IMR-90 (cell line): ENCODE measurements at regions not wholly inside any gene's neighbourhood (a gene's known extent, or its start where the extent isn't known, plus 50 kb on each side); places are given as distances from the start of the nearest gene placed in this dataset.

Experiments used
- ATAC-seq: fragments of 200-7000 bp; cut with Tn5 transposase; 2 replicates; pipeline ENCODE4 v1.9.1; 2020; ENCODE audit warnings: low read depth, mild to moderate bottlenecking, moderate library complexity
- BruUV-seq: library from RNA; stranded (reverse); fragments of 400-500 nt; replicated peaks from 2 replicates; lab custom pipeline; 2021; lab: Mats Ljungman, UMichigan
- CTCF ChIA-PET: fragments of 300-600 bp; formaldehyde crosslinking; extraction: SDS; loops from one replicate; lab custom pipeline; 2021; ENCODE audit warnings: antibody characterized with exemption; lab: Yijun Ruan, JAX
- POLR2A ChIA-PET: fragments of 300-600 bp; sonication (Branson Sonifier 250); formaldehyde crosslinking; loops from one replicate; lab custom pipeline; 2022; ENCODE audit warnings: antibody characterized with exemption; ENCODE audit not compliant: unreplicated experiment; lab: Charles Lee
- DNase-seq: peaks from one replicate; pipeline ENCODE4 v3.0.0; 2013
- H2AFZ ChIP-seq: replicated peaks from 2 replicates; pipeline ENCODE3; 2013; ENCODE audit warnings: low read length, mild to moderate bottlenecking; ENCODE audit not compliant: poor library complexity
- H2AK5ac ChIP-seq: 2 replicates; pipeline ENCODE4 v1.6.1; 2013; ENCODE audit warnings: low read depth, low read length, inconsistent platforms
- H2AK9ac ChIP-seq: replicated peaks from 2 replicates; pipeline ENCODE3; 2013; ENCODE audit warnings: mild to moderate bottlenecking, low read depth, low read length, moderate library complexity; ENCODE audit not compliant: poor library complexity
- H2BK120ac ChIP-seq: 2 replicates; pipeline ENCODE4 v1.6.1; 2013; ENCODE audit warnings: low read depth, low read length, inconsistent platforms
- H2BK15ac ChIP-seq: 3 replicates; pipeline ENCODE4 v1.6.1; 2013; ENCODE audit warnings: low read depth, low read length, inconsistent platforms
- H2BK20ac ChIP-seq: 2 replicates; pipeline ENCODE4 v1.6.1; 2013; ENCODE audit warnings: low read depth, mild to moderate bottlenecking, inconsistent platforms, low read length, moderate library complexity
- H2BK5ac ChIP-seq: 2 replicates; pipeline ENCODE4 v1.6.1; 2013; ENCODE audit warnings: mild to moderate bottlenecking, low read depth, low read length, inconsistent platforms; ENCODE audit not compliant: poor library complexity, severe bottlenecking
- H3K14ac ChIP-seq: replicated peaks from 2 replicates; pipeline ENCODE4 v1.6.1; 2013; ENCODE audit warnings: low read depth, low read length, inconsistent platforms
- H3K18ac ChIP-seq: 2 replicates; pipeline ENCODE4 v1.6.1; 2013; ENCODE audit warnings: low read depth, low read length, control low read depth
- H3K23ac ChIP-seq: 2 replicates; pipeline ENCODE4 v1.6.1; 2013; ENCODE audit warnings: low read depth, low read length, inconsistent platforms
- H3K27ac ChIP-seq: 2 replicates; pipeline ENCODE4 v1.5.1; 2013; ENCODE audit warnings: mild to moderate bottlenecking, control low read depth, low read length; ENCODE audit not compliant: insufficient read depth
- H3K27me3 ChIP-seq: 2 replicates; pipeline ENCODE4 v1.6.1; 2013; ENCODE audit warnings: low read length; ENCODE audit not compliant: control insufficient read depth, insufficient read depth
- H3K36me3 ChIP-seq: 2 replicates; pipeline ENCODE4 v1.6.1; 2013; ENCODE audit warnings: low read length, mixed read lengths; ENCODE audit not compliant: control insufficient read depth, insufficient read depth
- H3K4ac ChIP-seq: 2 replicates; pipeline ENCODE4 v1.6.1; 2013; ENCODE audit warnings: low read depth, low read length, inconsistent platforms
- H3K4me1 ChIP-seq: 2 replicates; pipeline ENCODE4 v1.6.1; 2013; ENCODE audit warnings: low read length, mixed read lengths; ENCODE audit not compliant: control insufficient read depth, insufficient read depth
- H3K4me2 ChIP-seq: 2 replicates; pipeline ENCODE4 v1.6.1; 2013; ENCODE audit warnings: low read depth, mild to moderate bottlenecking, control low read depth, low read length, moderate library complexity
- H3K4me3 ChIP-seq: 2 replicates; pipeline ENCODE4 v1.5.1; 2013; ENCODE audit warnings: low read depth, mild to moderate bottlenecking, control low read depth, low read length, moderate library complexity; ENCODE audit not compliant: insufficient read depth
- H3K56ac ChIP-seq: 2 replicates; pipeline ENCODE4 v1.6.1; 2013; ENCODE audit warnings: low read length, inconsistent platforms; ENCODE audit not compliant: insufficient read depth; ENCODE audit errors: extremely low read depth
- H3K79me1 ChIP-seq, 2 experiments: 2 replicates each; pipeline ENCODE4 v1.6.1; 2013; ENCODE audit warnings: low read length in 2 of 2, inconsistent platforms in 1 of 2, low read depth in 1 of 2
- H3K9ac ChIP-seq: 2 replicates; pipeline ENCODE4 v1.6.1; 2013; ENCODE audit warnings: low read depth, low read length, control low read depth
- H3K9me1 ChIP-seq: 2 replicates; pipeline ENCODE4 v1.6.1; 2013; ENCODE audit warnings: low read length, inconsistent platforms; ENCODE audit not compliant: insufficient read depth
- H3K9me3 ChIP-seq: 2 replicates; pipeline ENCODE4 v1.6.1; 2013; ENCODE audit warnings: low read length; ENCODE audit not compliant: control insufficient read depth, insufficient read depth
- H4K20me1 ChIP-seq: 2 replicates; pipeline ENCODE4 v1.6.1; 2013; ENCODE audit warnings: low read length, inconsistent platforms; ENCODE audit not compliant: insufficient read depth
- H4K5ac ChIP-seq: 2 replicates; pipeline ENCODE4 v1.6.1; 2013; ENCODE audit warnings: mild to moderate bottlenecking, low read depth, low read length, control low read depth
- H4K8ac ChIP-seq, 2 experiments: 2 replicates each; pipeline ENCODE4 v1.6.1; 2013; ENCODE audit warnings: low read depth in 2 of 2, low read length in 2 of 2, control low read depth in 1 of 2, inconsistent platforms in 1 of 2
- H4K91ac ChIP-seq: 2 replicates; pipeline ENCODE4 v1.6.1; 2013; ENCODE audit warnings: low read depth, low read length, inconsistent platforms; ENCODE audit not compliant: insufficient read depth
- MAFK ChIP-seq: IDR thresholded peaks from 2 replicates; pipeline ENCODE4 v1.6.1; 2012; ENCODE audit warnings: low read depth, low read length, improper control_type of control experiment
- WGBS, 2 experiments: methylation state at CpG; one replicate each; pipeline versions ENCODE4 v1.1.5 to v1.1.7; 2013; ENCODE audit warnings: missing lambda C conversion rate in 2 of 2; ENCODE audit not compliant: insufficient read length in 1 of 2; ENCODE audit errors: extremely low coverage in 2 of 2; 5-methylcytosine and 5-hydroxymethylcytosine counted together
- dilution Hi-C: fragments of 300-500 bp; cut with HindIII; formaldehyde crosslinking; loops from one replicate; pipeline ENCODE4 v1.14.3; 2018; ENCODE audit warnings: low sequenced_read_pairs; ENCODE audit not compliant: unreplicated experiment
- in situ Hi-C: fragments of 300-500 bp; cut with MboI; formaldehyde crosslinking; loops from 3 replicates; pipeline ENCODE4 v1.14.3; 2019; ENCODE audit warnings: low sequenced_read_pairs, inconsistent platforms, mixed read lengths
- intact Hi-C: fragments of 100-400 bp; cut with micrococcal nuclease; formaldehyde crosslinking; loops from 2 replicates; pipeline ENCODE4 v1.10.0; 2022

DNA sequence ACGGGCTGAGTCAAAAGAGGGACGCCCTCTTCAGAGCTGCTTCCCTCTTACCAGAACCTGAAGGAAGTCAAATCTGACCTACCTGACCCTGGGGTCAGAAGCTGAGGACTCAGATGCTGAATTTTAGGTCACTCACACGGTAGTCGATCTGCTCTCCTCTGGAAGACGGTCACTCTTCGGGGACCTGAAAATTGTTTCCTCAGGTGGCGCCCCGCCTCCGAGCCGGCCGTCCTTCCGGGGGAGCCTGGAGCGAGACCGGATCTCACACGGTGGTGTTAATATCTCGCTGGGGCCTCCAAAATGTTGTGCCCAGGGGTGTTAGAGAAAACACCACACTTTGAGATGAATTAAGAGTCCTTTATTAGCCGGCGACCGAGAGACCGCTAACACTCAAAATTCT lies 737.2 kb downstream of the SI start:
- H3K23ac ChIP-seq: no peak overlapping the region
- POLR2A ChIA-PET: no interaction called here
- DNase-seq (no peak), ATAC-seq (no peak)
- no peaks in the 10 kb centered on the region for H4K20me1 ChIP-seq
- no peaks in the 10 kb centered on the region for H3K79me1 ChIP-seq
- no peak overlapping the region for H3K18ac ChIP-seq
- no peak overlapping the region for H4K5ac ChIP-seq
- no peak overlapping the region for H3K9ac ChIP-seq
- no TSS peak for BruUV-seq
- H3K36me3 ChIP-seq: no peaks in the 10 kb centered on the region
- H3K9me1 ChIP-seq: no peaks in the 10 kb centered on the region
- dilution Hi-C loops (no loop called here), intact Hi-C loops (no loop called here), in situ Hi-C loops (no loop called here)
- no peak overlapping the region for H2BK5ac ChIP-seq
- no peak overlapping the region for H2AFZ ChIP-seq
- H3K4me1 ChIP-seq: no peaks in the 10 kb centered on the region
- H2BK15ac ChIP-seq: no peak overlapping the region
- H2BK120ac ChIP-seq: no peak overlapping the region
- no peak overlapping the region for H3K56ac ChIP-seq
- peaks cover 18% of the 10 kb centered on the region for H3K9me3 ChIP-seq
- TF ChIP-seq MAFK: no peak
- no peak overlapping the region for H3K4me3 ChIP-seq
- H3K4me2 ChIP-seq: no peak overlapping the region
- no peak overlapping the region for H4K91ac ChIP-seq
- WGBS, 2 experiments: no CpG with 5 or more reads among the region's 20 CpGs
- no peak overlapping the region for H2AK9ac ChIP-seq
- H3K14ac ChIP-seq: no peak overlapping the region
- no peaks in the 10 kb centered on the region for H3K27me3 ChIP-seq
- CTCF ChIA-PET: no interaction called here
- H3K4ac ChIP-seq: no peak overlapping the region
- H4K8ac ChIP-seq: no peak overlapping the region
- no peak overlapping the region for H2BK20ac ChIP-seq
- H3K27ac ChIP-seq: no peak overlapping the region
- H2AK5ac ChIP-seq: no peak overlapping the region
